Neural cell (in vitro differentiated cells): ENCODE measurements at regions not wholly inside any gene's neighbourhood (a gene's known extent, or its start where the extent isn't known, plus 50 kb on each side); places are given as distances from the start of the nearest gene placed in this dataset.

Experiments
- CTCF ChIP-seq: fragments of 450-650 bp; IDR thresholded peaks from 2 replicates; pipeline ENCODE4 v1.5.1; 2014; ENCODE audit warnings: antibody characterized with exemption, mild to moderate bottlenecking, moderate library complexity; ENCODE audit not compliant: poor library complexity, severe bottlenecking
- TF ChIP-seq, protein P1 (sequence below): IDR thresholded peaks from 2 replicates; pipeline ENCODE4 v1.6.1; 2012; ENCODE audit warnings: borderline replicate concordance

GRCh38 chr7:136333636-136334035 lies 356.5 kb upstream of the MTPN start:
- TF ChIP-seq CTCF: no peak
- TF ChIP-seq, protein P1, sequence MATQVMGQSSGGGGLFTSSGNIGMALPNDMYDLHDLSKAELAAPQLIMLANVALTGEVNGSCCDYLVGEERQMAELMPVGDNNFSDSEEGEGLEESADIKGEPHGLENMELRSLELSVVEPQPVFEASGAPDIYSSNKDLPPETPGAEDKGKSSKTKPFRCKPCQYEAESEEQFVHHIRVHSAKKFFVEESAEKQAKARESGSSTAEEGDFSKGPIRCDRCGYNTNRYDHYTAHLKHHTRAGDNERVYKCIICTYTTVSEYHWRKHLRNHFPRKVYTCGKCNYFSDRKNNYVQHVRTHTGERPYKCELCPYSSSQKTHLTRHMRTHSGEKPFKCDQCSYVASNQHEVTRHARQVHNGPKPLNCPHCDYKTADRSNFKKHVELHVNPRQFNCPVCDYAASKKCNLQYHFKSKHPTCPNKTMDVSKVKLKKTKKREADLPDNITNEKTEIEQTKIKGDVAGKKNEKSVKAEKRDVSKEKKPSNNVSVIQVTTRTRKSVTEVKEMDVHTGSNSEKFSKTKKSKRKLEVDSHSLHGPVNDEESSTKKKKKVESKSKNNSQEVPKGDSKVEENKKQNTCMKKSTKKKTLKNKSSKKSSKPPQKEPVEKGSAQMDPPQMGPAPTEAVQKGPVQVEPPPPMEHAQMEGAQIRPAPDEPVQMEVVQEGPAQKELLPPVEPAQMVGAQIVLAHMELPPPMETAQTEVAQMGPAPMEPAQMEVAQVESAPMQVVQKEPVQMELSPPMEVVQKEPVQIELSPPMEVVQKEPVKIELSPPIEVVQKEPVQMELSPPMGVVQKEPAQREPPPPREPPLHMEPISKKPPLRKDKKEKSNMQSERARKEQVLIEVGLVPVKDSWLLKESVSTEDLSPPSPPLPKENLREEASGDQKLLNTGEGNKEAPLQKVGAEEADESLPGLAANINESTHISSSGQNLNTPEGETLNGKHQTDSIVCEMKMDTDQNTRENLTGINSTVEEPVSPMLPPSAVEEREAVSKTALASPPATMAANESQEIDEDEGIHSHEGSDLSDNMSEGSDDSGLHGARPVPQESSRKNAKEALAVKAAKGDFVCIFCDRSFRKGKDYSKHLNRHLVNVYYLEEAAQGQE: no peak
